Nephron (organoid): ENCODE measurements at regions not wholly inside any gene's neighbourhood (a gene's known extent, or its start where the extent isn't known, plus 50 kb on each side); places are given as distances from the start of the nearest gene placed in this dataset.

Experiments
- H3K27ac Mint-ChIP-seq, 3 experiments: 2 replicates each; pipeline ENCODE4 v1.8.0; 2020; ENCODE audit warnings: mixed read lengths in 3 of 3, mild to moderate bottlenecking in 2 of 3, moderate library complexity in 1 of 3
- H3K27me3 Mint-ChIP-seq: 2 replicates; pipeline ENCODE4 v1.8.0; 2021; ENCODE audit warnings: low read depth, mild to moderate bottlenecking, moderate library complexity, mixed read lengths
- H3K36me3 Mint-ChIP-seq: 2 replicates; pipeline ENCODE4 v1.8.0; 2020; ENCODE audit warnings: low read depth, mixed read lengths
- H3K4me1 Mint-ChIP-seq: 2 replicates; pipeline ENCODE4 v1.8.0; 2020; ENCODE audit warnings: mixed read lengths
- H3K4me3 Mint-ChIP-seq, 3 experiments: 2 replicates each; pipeline ENCODE4 v1.8.0; 2020; ENCODE audit warnings: mild to moderate bottlenecking in 3 of 3, mixed read lengths in 3 of 3, moderate library complexity in 2 of 3
- H3K9me3 Mint-ChIP-seq: 2 replicates; pipeline ENCODE4 v1.8.0; 2020; ENCODE audit warnings: mixed read lengths
- CTCF ChIP-seq, 3 experiments: fragments of 200-600 bp; sonication (generic); IDR thresholded peaks; one replicate each; pipeline ENCODE4 v1.5.0; 2021; ENCODE audit warnings: antibody characterized with exemption in 3 of 3; ENCODE audit not compliant: unreplicated experiment in 3 of 3

- H3K27ac Mint-ChIP-seq, result peak overlapping the region in 1 of 3 experiments; percentile 11
- no peak overlapping the region for H3K4me3 Mint-ChIP-seq
- H3K4me1 Mint-ChIP-seq, result peaks cover 5% of the 10 kb centered on the region
- H3K27me3 Mint-ChIP-seq, result peaks cover 17% of the 10 kb centered on the region
- no peaks in the 10 kb centered on the region for H3K36me3 Mint-ChIP-seq
- H3K9me3 Mint-ChIP-seq, result no peaks in the 10 kb centered on the region
- no peak for TF ChIP-seq CTCF (IDR thresholded peaks at IDR 0.05; ENCODE audit: unreplicated experiment in 3 of 3)
Observed at GRCh38 chr19:28949535-28949934, 263.4 kb downstream of the UQCRFS1 start.

- Mint-ChIP-seq H3K27me3 (peaks cover 17% of the 10 kb centered on the region), H3K4me1 (peaks cover 5% of the 10 kb centered on the region), H3K27ac (peak overlapping the region in 1 of 3 experiments; percentile 33), H3K36me3 (no peaks in the 10 kb centered on the region), H3K4me3 (no peak overlapping the region), H3K9me3 (no peaks in the 10 kb centered on the region)
- no peak for TF ChIP-seq CTCF (IDR thresholded peaks at IDR 0.05; ENCODE audit: unreplicated experiment in 3 of 3)
Observed at GRCh38 chr19:28949027-28949426, 263.9 kb downstream of the UQCRFS1 start.

- no peaks in the 10 kb centered on the region for H3K36me3 Mint-ChIP-seq
- H3K27ac Mint-ChIP-seq, result peak overlapping the region in 1 of 3 experiments; percentile 32
- H3K4me3 Mint-ChIP-seq, result no peak overlapping the region
- H3K9me3 Mint-ChIP-seq, result no peaks in the 10 kb centered on the region
- TF ChIP-seq CTCF (IDR thresholded peaks at IDR 0.05; ENCODE audit: unreplicated experiment in 3 of 3), result no peak
- H3K4me1 Mint-ChIP-seq, result peaks cover 5% of the 10 kb centered on the region
- peaks cover 20% of the 10 kb centered on the region for H3K27me3 Mint-ChIP-seq
Observed at GRCh38 chr19:28948566-28948965, 264.4 kb downstream of the UQCRFS1 start.

- H3K4me1 Mint-ChIP-seq, result peaks cover 5% of the 10 kb centered on the region
- H3K27ac Mint-ChIP-seq, result peak overlapping the region in 1 of 3 experiments; percentile 32
- no peaks in the 10 kb centered on the region for H3K9me3 Mint-ChIP-seq
Observed at GRCh38 chr19:28948026-28948425, 264.9 kb downstream of the UQCRFS1 start.

GRCh38 chr19:28943651-28944050, 269.3 kb downstream of the UQCRFS1 start:
- Mint-ChIP-seq H3K4me3 (no peak overlapping the region), H3K27ac (no peak overlapping the region), H3K36me3 (no peaks in the 10 kb centered on the region), H3K4me1 (peaks cover 18% of the 10 kb centered on the region), H3K27me3 (peaks cover 20% of the 10 kb centered on the region), H3K9me3 (no peaks in the 10 kb centered on the region)
- no peak for TF ChIP-seq CTCF (IDR thresholded peaks at IDR 0.05; ENCODE audit: unreplicated experiment in 3 of 3)

More at GRCh38 chr19:28948026-28948425, 264.9 kb downstream of the UQCRFS1 start:
- no peak for TF ChIP-seq CTCF (IDR thresholded peaks at IDR 0.05; ENCODE audit: unreplicated experiment in 3 of 3)
- no peaks in the 10 kb centered on the region for H3K36me3 Mint-ChIP-seq
- H3K4me3 Mint-ChIP-seq, result no peak overlapping the region
- peaks cover 23% of the 10 kb centered on the region for H3K27me3 Mint-ChIP-seq

GRCh38 chr19:28941833-28942232, 271.1 kb downstream of the UQCRFS1 start:
- Mint-ChIP-seq H3K36me3 (no peaks in the 10 kb centered on the region), H3K4me1 (peaks cover 13% of the 10 kb centered on the region), H3K4me3 (no peak overlapping the region), H3K27ac (no peak overlapping the region), H3K9me3 (no peaks in the 10 kb centered on the region), H3K27me3 (peaks cover 24% of the 10 kb centered on the region)
- TF ChIP-seq CTCF (IDR thresholded peaks at IDR 0.05; ENCODE audit: unreplicated experiment in 3 of 3), result no peak
